Mesodermal cell (in vitro differentiated cells): ENCODE measurements at regions not wholly inside any gene's neighbourhood (a gene's known extent, or its start where the extent isn't known, plus 50 kb on each side); places are given as distances from the start of the nearest gene placed in this dataset.
"Not testable (repeated sequence)": the region's sequence is repeated elsewhere in the genome, so short reads cannot be mapped to it uniquely, and the experiment has no call there.

Source experiments
- H3K27ac ChIP-seq: 2 replicates; pipeline ENCODE4 v1.7.0; 2013; ENCODE audit warnings: mild to moderate bottlenecking, low read depth, low read length, moderate library complexity; ENCODE audit not compliant: severe bottlenecking
- H3K36me3 ChIP-seq: 2 replicates; pipeline ENCODE4 v1.7.1; 2013; ENCODE audit warnings: mild to moderate bottlenecking, low read length, moderate library complexity; ENCODE audit not compliant: control insufficient read depth, insufficient read depth
- H3K4me1 ChIP-seq: one replicate; pipeline ENCODE4 v1.7.1; 2013; ENCODE audit warnings: mild to moderate bottlenecking, low read length; ENCODE audit not compliant: insufficient read depth, control insufficient read depth, poor library complexity, severe bottlenecking
- H3K4me3 ChIP-seq: 2 replicates; pipeline ENCODE4 v1.7.0; 2013; ENCODE audit warnings: low read length, control low read depth, mild to moderate bottlenecking; ENCODE audit not compliant: insufficient read depth, poor library complexity, severe bottlenecking; ENCODE audit errors: extremely low read depth
- H3K9me3 ChIP-seq: 2 replicates; pipeline ENCODE4 v1.7.1; 2013; ENCODE audit warnings: mild to moderate bottlenecking, low read length, moderate library complexity; ENCODE audit not compliant: control insufficient read depth
- WGBS, 2 experiments: methylation state at CpG; one replicate each; pipeline ENCODE4 v1.1.5; 2013; ENCODE audit warnings: missing lambda C conversion rate in 2 of 2; ENCODE audit not compliant: insufficient coverage in 2 of 2; 5-methylcytosine and 5-hydroxymethylcytosine counted together

DNA sequence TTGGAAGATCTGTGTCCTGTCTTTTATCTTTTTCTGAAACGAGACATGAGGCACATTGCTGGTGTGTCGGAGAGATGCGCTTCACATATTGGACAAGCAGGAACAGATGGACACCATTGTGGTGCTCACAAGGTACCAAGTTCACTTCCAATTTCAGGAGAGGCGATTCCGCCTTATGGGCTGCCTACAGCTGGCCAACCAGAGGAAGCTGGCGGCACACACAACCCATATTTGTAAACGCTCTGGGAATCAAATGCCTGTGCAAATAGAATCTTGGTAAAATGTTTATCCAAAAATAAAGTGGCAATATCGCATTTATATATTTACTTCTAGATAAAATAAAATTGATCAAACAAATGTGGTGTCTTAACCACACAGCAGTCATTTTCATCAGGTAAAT is 337.4 kb downstream of the TCERG1L start:
- H3K36me3 ChIP-seq: no peaks in the 10 kb centered on the region
- H3K4me3 ChIP-seq: no peak overlapping the region
- no peaks in the 10 kb centered on the region for H3K9me3 ChIP-seq
- H3K27ac ChIP-seq: no peak overlapping the region
- 90 to 95% methylated on average over 6 to 7 of the region's 8 CpGs for WGBS, 2 experiments
- H3K4me1 ChIP-seq: no peaks in the 10 kb centered on the region

DNA sequence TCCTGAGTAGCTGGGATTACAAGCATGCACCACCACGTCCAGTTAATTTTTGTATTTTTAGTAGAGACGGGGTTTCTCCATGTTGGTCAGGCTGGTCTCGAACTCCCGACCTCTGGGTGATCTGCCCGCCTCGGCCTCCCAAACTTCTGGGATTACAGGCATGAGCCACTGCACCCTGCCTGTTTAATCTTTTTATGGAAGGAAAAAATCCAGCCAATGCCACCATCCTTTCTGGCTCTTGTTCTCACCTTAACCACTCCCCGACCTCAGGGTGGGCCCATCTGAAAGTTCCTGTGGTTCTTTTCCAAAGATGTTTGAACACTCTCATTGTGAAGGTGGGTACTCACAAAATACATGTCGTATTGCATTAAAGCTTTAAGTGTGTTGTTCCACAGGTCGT is 336.2 kb downstream of the TCERG1L start:
- not testable (repeated sequence) for H3K9me3 ChIP-seq, H3K27ac ChIP-seq, H3K4me3 ChIP-seq, H3K36me3 ChIP-seq, H3K4me1 ChIP-seq
- 95 to 97% methylated on average over 4 of the region's 9 CpGs for WGBS, 2 experiments

GRCh38 chr10:130982802-130983201 is 328.7 kb downstream of the TCERG1L start:
- WGBS, 2 experiments: no CpG with 5 or more reads among the region's 1 CpG
- Histone ChIP-seq H3K27ac (no peak overlapping the region), H3K4me1 (no peaks in the 10 kb centered on the region), H3K9me3 (no peaks in the 10 kb centered on the region), H3K4me3 (no peak overlapping the region), H3K36me3 (no peaks in the 10 kb centered on the region)

DNA sequence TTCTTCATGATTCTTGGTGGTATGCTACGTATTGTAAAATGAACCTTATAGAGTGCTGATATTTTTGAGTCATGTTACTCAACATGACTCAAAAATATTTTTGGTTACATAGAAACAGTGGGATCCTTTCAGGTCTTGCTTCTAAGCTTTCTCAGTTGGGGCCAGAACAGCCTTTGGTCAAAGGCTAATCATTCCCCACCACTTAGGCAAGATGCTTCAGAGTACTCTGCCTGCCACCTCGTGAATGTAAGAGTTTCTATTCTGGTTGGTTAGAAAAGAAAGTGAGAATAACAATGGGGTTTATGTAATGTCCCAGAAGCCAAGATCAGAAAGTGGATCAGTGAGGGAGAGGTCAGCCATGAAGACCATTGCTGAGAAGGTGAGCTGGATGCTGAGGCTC is 327.8 kb downstream of the TCERG1L start:
- Histone ChIP-seq H3K4me1 (no peaks in the 10 kb centered on the region), H3K9me3 (no peaks in the 10 kb centered on the region), H3K27ac (no peak overlapping the region), H3K4me3 (no peak overlapping the region), H3K36me3 (no peaks in the 10 kb centered on the region)
- WGBS, 2 experiments: 67% methylated on average over 1 of the region's 2 CpGs; no CpG with 5 or more reads in 1 of the 2 experiments

DNA sequence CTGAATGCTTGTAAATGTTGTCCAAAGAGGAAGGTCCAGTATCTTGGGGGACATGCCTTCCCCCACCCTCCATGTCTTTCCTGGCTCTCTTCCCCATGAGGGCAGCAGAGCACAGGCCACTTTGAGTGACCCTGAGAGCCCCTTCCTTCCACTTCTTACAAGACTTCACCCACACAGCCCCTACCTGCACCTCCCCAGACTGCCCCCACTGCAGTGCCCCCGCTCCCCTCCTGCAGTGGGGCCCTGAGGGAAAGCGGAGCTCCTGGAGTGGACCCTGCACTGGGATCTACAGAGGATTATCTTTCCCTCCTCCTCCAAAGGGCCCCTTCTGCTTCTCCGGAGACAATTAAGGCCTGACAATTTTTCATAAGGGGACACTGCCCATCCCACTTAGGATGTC is 326.8 kb downstream of the TCERG1L start:
- H3K4me1 ChIP-seq: no peaks in the 10 kb centered on the region
- WGBS, 2 experiments: 83 to 93% methylated on average over 2 of the region's 3 CpGs
- no peak overlapping the region for H3K27ac ChIP-seq
- no peaks in the 10 kb centered on the region for H3K36me3 ChIP-seq
- H3K4me3 ChIP-seq: no peak overlapping the region
- H3K9me3 ChIP-seq: no peaks in the 10 kb centered on the region

DNA sequence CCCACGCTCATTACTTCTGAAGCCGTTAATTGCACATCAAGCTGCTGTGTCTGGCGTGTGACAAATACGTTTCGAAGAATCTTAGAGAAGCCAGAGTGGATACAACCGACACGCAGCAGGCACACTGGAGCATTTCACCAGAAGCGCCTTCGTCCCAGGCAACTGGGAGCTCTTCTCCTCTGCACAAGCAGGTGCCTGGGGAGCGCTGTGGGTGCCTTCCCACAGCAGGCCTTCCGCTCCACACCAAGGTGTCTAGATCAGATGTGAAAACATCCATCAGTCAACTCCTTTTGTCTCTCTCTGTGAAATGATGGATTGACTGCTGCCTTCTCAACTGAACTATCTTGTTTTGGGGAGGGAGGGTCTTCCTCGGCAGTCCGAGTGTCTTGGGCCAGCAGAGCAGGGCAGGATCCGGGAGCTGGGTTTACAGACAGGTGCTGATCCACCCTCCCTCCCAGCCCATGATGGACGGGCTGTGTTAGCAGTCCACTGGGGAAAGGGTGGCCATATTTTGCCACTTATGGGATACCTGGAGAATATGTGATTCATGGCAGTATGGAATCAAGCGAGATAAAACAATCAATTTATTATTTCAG is 326.3 kb downstream of the TCERG1L start:
- H3K36me3 ChIP-seq: no peaks in the 10 kb centered on the region
- H3K4me3 ChIP-seq: no peak overlapping the region
- no peaks in the 10 kb centered on the region for H3K4me1 ChIP-seq
- H3K27ac ChIP-seq: no peak overlapping the region
- WGBS, 2 experiments: 93 to 98% methylated on average over 9 to 10 of the region's 16 CpGs
- no peaks in the 10 kb centered on the region for H3K9me3 ChIP-seq

- H3K9me3 ChIP-seq: no peaks in the 10 kb centered on the region
- no peaks in the 10 kb centered on the region for H3K36me3 ChIP-seq
- no peak overlapping the region for H3K27ac ChIP-seq
- H3K4me1 ChIP-seq: no peaks in the 10 kb centered on the region
- H3K4me3 ChIP-seq: no peak overlapping the region
- WGBS, 2 experiments: 93 to 96% methylated on average over 3 of the region's 4 CpGs
These were observed 324.7 kb downstream of the TCERG1L start for GRCh38 chr10:130986846-130987245.

GRCh38 chr10:130987401-130987800 is 324.1 kb downstream of the TCERG1L start:
- Histone ChIP-seq H3K36me3 (no peaks in the 10 kb centered on the region), H3K4me3 (no peak overlapping the region), H3K4me1 (no peaks in the 10 kb centered on the region), H3K27ac (no peak overlapping the region), H3K9me3 (no peaks in the 10 kb centered on the region)
- 91 to 92% methylated on average over 7 of the region's 7 CpGs for WGBS, 2 experiments

DNA sequence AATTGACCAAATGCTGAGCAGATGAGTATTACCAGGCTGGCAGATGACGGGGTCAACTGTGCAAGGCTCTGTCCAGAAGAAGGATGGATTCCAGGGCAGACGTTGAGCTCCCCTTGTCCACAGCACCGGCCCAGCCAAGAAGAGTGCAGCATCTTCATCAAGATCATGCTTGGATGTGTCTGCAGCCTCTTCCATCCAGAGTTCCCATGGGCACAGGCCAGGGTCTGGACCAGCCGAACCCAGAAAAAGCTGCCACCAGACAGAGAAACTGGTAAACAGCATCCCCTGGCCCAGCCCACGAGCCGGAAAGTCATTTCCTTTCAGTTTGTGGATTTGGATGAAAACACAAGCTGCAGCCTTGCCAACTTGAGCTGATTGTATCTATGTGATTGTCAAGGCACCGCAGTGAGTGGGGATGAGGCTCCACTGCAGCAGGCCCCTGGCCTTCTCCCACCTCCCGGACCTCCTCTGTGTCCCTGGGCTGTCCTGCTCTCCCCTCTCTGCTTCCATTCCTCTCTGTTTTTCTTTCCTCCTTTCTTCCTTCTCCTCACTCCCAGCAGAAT is 321.8 kb downstream of the TCERG1L start:
- 86 to 87% methylated on average over 7 to 8 of the region's 8 CpGs for WGBS, 2 experiments
- Histone ChIP-seq H3K4me1 (no peaks in the 10 kb centered on the region), H3K27ac (no peak overlapping the region), H3K36me3 (no peaks in the 10 kb centered on the region), H3K4me3 (no peak overlapping the region), H3K9me3 (no peaks in the 10 kb centered on the region)

GRCh38 chr10:130990486-130990885 is 321.0 kb downstream of the TCERG1L start:
- WGBS, 2 experiments: 88 to 95% methylated on average over 6 to 7 of the region's 9 CpGs

DNA sequence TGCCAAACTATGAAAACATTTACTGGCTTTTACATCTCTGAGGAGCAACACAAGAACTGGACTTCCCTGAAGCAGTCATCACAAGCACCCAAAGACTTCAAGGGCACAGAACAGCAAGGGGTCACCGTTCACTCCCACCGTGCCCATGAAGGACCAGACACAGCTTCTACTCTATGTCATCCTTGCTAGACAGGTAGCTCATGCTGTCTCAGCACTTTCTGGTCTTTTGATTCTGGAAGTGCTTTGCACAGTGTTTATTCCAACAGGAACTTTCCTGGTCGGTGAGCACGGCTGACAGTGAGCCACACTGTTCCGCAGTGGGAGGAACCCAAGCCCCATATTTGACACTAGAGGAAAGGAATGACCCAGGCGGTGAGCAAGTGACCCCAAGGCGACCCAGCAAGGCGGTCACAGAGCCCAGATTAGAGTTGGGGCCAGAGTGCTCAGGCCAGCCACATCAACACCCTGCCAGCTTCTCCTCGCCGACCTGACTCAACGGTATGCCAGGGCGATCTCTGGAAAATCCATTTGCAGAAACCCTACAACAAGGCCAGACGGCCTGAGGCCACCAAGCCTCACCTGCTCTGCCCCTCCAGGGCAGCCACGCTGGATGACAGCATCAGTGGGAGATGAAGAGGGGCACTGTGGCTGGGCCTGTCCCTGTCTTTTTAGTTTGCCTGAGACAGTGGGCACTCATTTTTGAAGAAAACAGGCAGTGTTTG is 318.6 kb downstream of the TCERG1L start:
- Histone ChIP-seq H3K4me1 (no peaks in the 10 kb centered on the region), H3K36me3 (no peaks in the 10 kb centered on the region), H3K9me3 (no peaks in the 10 kb centered on the region), H3K4me3 (no peak overlapping the region), H3K27ac (no peak overlapping the region)
- 91 to 96% methylated on average over 10 of the region's 14 CpGs for WGBS, 2 experiments

More at GRCh38 chr10:130990486-130990885, 321.0 kb downstream of the TCERG1L start:
- no peak overlapping the region for H3K27ac ChIP-seq
- H3K9me3 ChIP-seq: no peaks in the 10 kb centered on the region
- H3K4me1 ChIP-seq: no peaks in the 10 kb centered on the region
- H3K4me3 ChIP-seq: no peak overlapping the region
- H3K36me3 ChIP-seq: no peaks in the 10 kb centered on the region
